ENCODE measurements at regions not wholly inside any gene's neighbourhood (a gene's known extent, or its start where the extent isn't known, plus 50 kb on each side); places are given as distances from the start of the nearest gene placed in this dataset.
A peak's percentile ranks its signal among the peaks of the same experiment; 100 is the strongest.

- no peaks in the 10 kb centered on the region for H3K27me3 ChIP-seq (replicated peaks in 1 of 4; ENCODE audit: control insufficient read depth in 3 of 4, extremely low read depth in 1 of 4, insufficient read depth in 3 of 4, low read length in 3 of 4)
- no peak overlapping the region for H3K56ac ChIP-seq (replicated peaks; ENCODE audit: insufficient read length, low read depth, low read length)
- H3K79me2 ChIP-seq (ENCODE audit: control insufficient read depth in 1 of 2, insufficient read depth in 2 of 2, low read length in 2 of 2) = no peaks in the 10 kb centered on the region
- DNase-seq (ENCODE audit: low read depth in 1 of 2, low spot score in 2 of 2) (peak in 1 of 2 experiments; percentile 36), FAIRE-seq (peak; percentile 88)
- H3K4me2 ChIP-seq (ENCODE audit: insufficient read depth in 1 of 2, low read depth in 2 of 2, low read length in 2 of 2) = peak overlapping the region in 1 of 2 experiments; percentile 9; a peak in 1 of 4 replicates
- no peak overlapping the region for H3K18ac ChIP-seq (ENCODE audit: extremely low read depth, low read length)
- H4K5ac ChIP-seq (ENCODE audit: insufficient read length, low read depth, low read length) = peak overlapping the region; percentile 68
- no peak overlapping the region for H3K14ac ChIP-seq (ENCODE audit: insufficient read length)
- no peak overlapping the region for H2BK5ac ChIP-seq (ENCODE audit: low read depth, low read length)
- 0 out of 8 replicates have a peak overlapping the region, but pooled peaks of 1 of the 4 experiments have one; percentile 6 for H3K4me3 ChIP-seq (ENCODE audit: extremely low read depth in 1 of 4, insufficient read depth in 2 of 4, low read depth in 3 of 4, low read length in 4 of 4)
- H3K27ac ChIP-seq (ENCODE audit: low read depth, low read length) = no peak overlapping the region; the same call in 1 of the 2 replicates
- WGBS, 2 experiments (ENCODE audit: extremely low coverage in 1 of 2, insufficient coverage in 1 of 2, insufficient read length in 1 of 2, insufficient replicate concordance in 2 of 2, low coverage in 1 of 2, low lambda C conversion rate in 2 of 2, missing lambda C conversion rate in 1 of 2) = 33% methylated on average over 9 of the region's 9 CpGs; no CpG with 5 or more reads in 1 of the 2 experiments
- no peaks in the 10 kb centered on the region for H3K23me2 ChIP-seq (ENCODE audit: low read depth, low read length)
- no peaks in the 10 kb centered on the region for H4K20me1 ChIP-seq (replicated peaks in 1 of 2; ENCODE audit: control insufficient read depth in 1 of 2, insufficient read depth in 2 of 2, low read length in 2 of 2)
- no peak overlapping the region for H4K8ac ChIP-seq (ENCODE audit: extremely low read depth, insufficient read depth, low read length)
- H3K36me3 ChIP-seq (ENCODE audit: control insufficient read depth in 2 of 4, insufficient read depth in 4 of 4, low read length in 3 of 4) = no peaks in the 10 kb centered on the region
- no peaks in the 10 kb centered on the region for H3K79me1 ChIP-seq (ENCODE audit: low read depth, low read length)
- ChIA-PET POLR2A (ENCODE audit: partially characterized antibody) (interaction anchor here (0.5 kb wide), 1 partner anchor 16 kb away, joined by 3 read pairs; no protein-coding TSS in a partner anchor), CTCF (ENCODE audit: partially characterized antibody) (interaction anchor here (0.9 to 1.4 kb wide), 5 partner anchors 31 to 565 kb away, joined by 3 to 4 read pairs (median 3); no protein-coding TSS in a partner anchor)
- H3K4ac ChIP-seq (replicated peaks; ENCODE audit: insufficient read length, low read depth, low read length) = no peak overlapping the region
- no peak overlapping the region for H2BK120ac ChIP-seq (replicated peaks; ENCODE audit: low read depth, low read length)
- no peak overlapping the region; the same call in 1 of the 2 replicates for H2BK12ac ChIP-seq (ENCODE audit: low read depth, low read length)
- no peak overlapping the region for H2AFZ ChIP-seq (ENCODE audit: low read length)
- no peak overlapping the region for H4K91ac ChIP-seq (replicated peaks; ENCODE audit: insufficient read length, low read length)
- no peak overlapping the region for H2BK15ac ChIP-seq (ENCODE audit: low read length)
- H3K23ac ChIP-seq (ENCODE audit: insufficient read length) = no peak overlapping the region
- peaks cover 0 to 13% (median 8%) of the 10 kb centered on the region in 4 experiments; a peak in 4 of 7 replicates for H3K4me1 ChIP-seq (replicated peaks in 1 of 4; ENCODE audit: control insufficient read depth in 3 of 4, insufficient read depth in 4 of 4, low read length in 3 of 4)
- H2BK20ac ChIP-seq (ENCODE audit: low read length) = no peak overlapping the region
- no peak overlapping the region for H2AK5ac ChIP-seq (ENCODE audit: low read depth, low read length)
- no peaks in the 10 kb centered on the region for H3K9me3 ChIP-seq (ENCODE audit: insufficient read depth in 2 of 2, low read depth in 1 of 2, low read length in 1 of 2)
- no peak overlapping the region for H3K9ac ChIP-seq (replicated peaks in 1 of 4; ENCODE audit: extremely low read depth in 1 of 4, low read depth in 3 of 4, low read length in 3 of 4)
- TF ChIP-seq TCF12 (IDR thresholded peaks at IDR 0.05; ENCODE audit: low read depth, low read length) (0 out of 2 replicates have a peak, but pooled peaks have one; percentile 23), USF2 (IDR thresholded peaks at IDR 0.05; ENCODE audit: low read length) (no peak), CREB1 (IDR thresholded peaks at IDR 0.05) (no peak), EZH2 (IDR thresholded peaks at IDR 0.05; ENCODE audit: low read depth, low read length, severe bottlenecking) (no peak), TEAD4 (IDR thresholded peaks at IDR 0.05; ENCODE audit: low read depth, low read length) (peak; percentile 92), SUZ12 (IDR thresholded peaks at IDR 0.05; ENCODE audit: low read length) (no peak), SIN3A (conservative IDR thresholded peaks at IDR 0.05 in 1 of 2, IDR thresholded peaks at IDR 0.05 in 1 of 2; ENCODE audit: low read depth in 1 of 2, low read length in 2 of 2) (no peak), JUN (IDR thresholded peaks at IDR 0.05; ENCODE audit: low read depth, low read length) (no peak), RFX5 (IDR thresholded peaks at IDR 0.05; ENCODE audit: borderline replicate concordance, low read depth, low read length) (no peak), GABPA (IDR thresholded peaks at IDR 0.05; ENCODE audit: borderline replicate concordance, insufficient read depth, low read length) (no peak), SIRT6 (IDR thresholded peaks at IDR 0.05; ENCODE audit: low read length) (no peak)
These were observed 135.3 kb upstream of the MID1 start for GRCh38 chrX:10755439-10756334.
